IMR-90 (cell line): ENCODE measurements at regions not wholly inside any gene's neighbourhood (a gene's known extent, or its start where the extent isn't known, plus 50 kb on each side); places are given as distances from the start of the nearest gene placed in this dataset.

ENCODE experiments used
- ATAC-seq: fragments of 200-7000 bp; cut with Tn5 transposase; 2 replicates; pipeline ENCODE4 v1.9.1; 2020; ENCODE audit warnings: low read depth, mild to moderate bottlenecking, moderate library complexity
- BruUV-seq: library from RNA; stranded (reverse); fragments of 400-500 nt; replicated peaks from 2 replicates; lab custom pipeline; 2021; lab: Mats Ljungman, UMichigan
- CTCF ChIA-PET: fragments of 300-600 bp; formaldehyde crosslinking; extraction: SDS; loops from one replicate; lab custom pipeline; 2021; ENCODE audit warnings: antibody characterized with exemption; lab: Yijun Ruan, JAX
- POLR2A ChIA-PET: fragments of 300-600 bp; sonication (Branson Sonifier 250); formaldehyde crosslinking; loops from one replicate; lab custom pipeline; 2022; ENCODE audit warnings: antibody characterized with exemption; ENCODE audit not compliant: unreplicated experiment; lab: Charles Lee
- DNase-seq: peaks from one replicate; pipeline ENCODE4 v3.0.0; 2013
- H2AFZ ChIP-seq: replicated peaks from 2 replicates; pipeline ENCODE3; 2013; ENCODE audit warnings: low read length, mild to moderate bottlenecking; ENCODE audit not compliant: poor library complexity
- H2AK5ac ChIP-seq: 2 replicates; pipeline ENCODE4 v1.6.1; 2013; ENCODE audit warnings: low read depth, low read length, inconsistent platforms
- H2AK9ac ChIP-seq: replicated peaks from 2 replicates; pipeline ENCODE3; 2013; ENCODE audit warnings: mild to moderate bottlenecking, low read depth, low read length, moderate library complexity; ENCODE audit not compliant: poor library complexity
- H2BK120ac ChIP-seq: 2 replicates; pipeline ENCODE4 v1.6.1; 2013; ENCODE audit warnings: low read depth, low read length, inconsistent platforms
- H2BK15ac ChIP-seq: 3 replicates; pipeline ENCODE4 v1.6.1; 2013; ENCODE audit warnings: low read depth, low read length, inconsistent platforms
- H2BK20ac ChIP-seq: 2 replicates; pipeline ENCODE4 v1.6.1; 2013; ENCODE audit warnings: low read depth, mild to moderate bottlenecking, inconsistent platforms, low read length, moderate library complexity
- H2BK5ac ChIP-seq: 2 replicates; pipeline ENCODE4 v1.6.1; 2013; ENCODE audit warnings: mild to moderate bottlenecking, low read depth, low read length, inconsistent platforms; ENCODE audit not compliant: poor library complexity, severe bottlenecking
- H3K14ac ChIP-seq: replicated peaks from 2 replicates; pipeline ENCODE4 v1.6.1; 2013; ENCODE audit warnings: low read depth, low read length, inconsistent platforms
- H3K18ac ChIP-seq: 2 replicates; pipeline ENCODE4 v1.6.1; 2013; ENCODE audit warnings: low read depth, low read length, control low read depth
- H3K23ac ChIP-seq: 2 replicates; pipeline ENCODE4 v1.6.1; 2013; ENCODE audit warnings: low read depth, low read length, inconsistent platforms
- H3K27ac ChIP-seq: 2 replicates; pipeline ENCODE4 v1.5.1; 2013; ENCODE audit warnings: mild to moderate bottlenecking, control low read depth, low read length; ENCODE audit not compliant: insufficient read depth
- H3K27me3 ChIP-seq: 2 replicates; pipeline ENCODE4 v1.6.1; 2013; ENCODE audit warnings: low read length; ENCODE audit not compliant: control insufficient read depth, insufficient read depth
- H3K36me3 ChIP-seq: 2 replicates; pipeline ENCODE4 v1.6.1; 2013; ENCODE audit warnings: low read length, mixed read lengths; ENCODE audit not compliant: control insufficient read depth, insufficient read depth
- H3K4ac ChIP-seq: 2 replicates; pipeline ENCODE4 v1.6.1; 2013; ENCODE audit warnings: low read depth, low read length, inconsistent platforms
- H3K4me1 ChIP-seq: 2 replicates; pipeline ENCODE4 v1.6.1; 2013; ENCODE audit warnings: low read length, mixed read lengths; ENCODE audit not compliant: control insufficient read depth, insufficient read depth
- H3K4me2 ChIP-seq: 2 replicates; pipeline ENCODE4 v1.6.1; 2013; ENCODE audit warnings: low read depth, mild to moderate bottlenecking, control low read depth, low read length, moderate library complexity
- H3K4me3 ChIP-seq: 2 replicates; pipeline ENCODE4 v1.5.1; 2013; ENCODE audit warnings: low read depth, mild to moderate bottlenecking, control low read depth, low read length, moderate library complexity; ENCODE audit not compliant: insufficient read depth
- H3K56ac ChIP-seq: 2 replicates; pipeline ENCODE4 v1.6.1; 2013; ENCODE audit warnings: low read length, inconsistent platforms; ENCODE audit not compliant: insufficient read depth; ENCODE audit errors: extremely low read depth
- H3K79me1 ChIP-seq, 2 experiments: 2 replicates each; pipeline ENCODE4 v1.6.1; 2013; ENCODE audit warnings: low read length in 2 of 2, inconsistent platforms in 1 of 2, low read depth in 1 of 2
- H3K9ac ChIP-seq: 2 replicates; pipeline ENCODE4 v1.6.1; 2013; ENCODE audit warnings: low read depth, low read length, control low read depth
- H3K9me1 ChIP-seq: 2 replicates; pipeline ENCODE4 v1.6.1; 2013; ENCODE audit warnings: low read length, inconsistent platforms; ENCODE audit not compliant: insufficient read depth
- H3K9me3 ChIP-seq: 2 replicates; pipeline ENCODE4 v1.6.1; 2013; ENCODE audit warnings: low read length; ENCODE audit not compliant: control insufficient read depth, insufficient read depth
- H4K20me1 ChIP-seq: 2 replicates; pipeline ENCODE4 v1.6.1; 2013; ENCODE audit warnings: low read length, inconsistent platforms; ENCODE audit not compliant: insufficient read depth
- H4K5ac ChIP-seq: 2 replicates; pipeline ENCODE4 v1.6.1; 2013; ENCODE audit warnings: mild to moderate bottlenecking, low read depth, low read length, control low read depth
- H4K8ac ChIP-seq, 2 experiments: 2 replicates each; pipeline ENCODE4 v1.6.1; 2013; ENCODE audit warnings: low read depth in 2 of 2, low read length in 2 of 2, control low read depth in 1 of 2, inconsistent platforms in 1 of 2
- H4K91ac ChIP-seq: 2 replicates; pipeline ENCODE4 v1.6.1; 2013; ENCODE audit warnings: low read depth, low read length, inconsistent platforms; ENCODE audit not compliant: insufficient read depth
- BHLHE40 ChIP-seq: fragments of 150-350 bp; IDR thresholded peaks from 2 replicates; pipeline ENCODE4 v1.6.1; 2016; ENCODE audit warnings: mild to moderate bottlenecking, low read depth, low read length
- CEBPB ChIP-seq: IDR thresholded peaks from 2 replicates; pipeline ENCODE4 v1.6.1; 2012; ENCODE audit warnings: low read depth, low read length, improper control_type of control experiment
- CHD1 ChIP-seq: IDR thresholded peaks from 2 replicates; pipeline ENCODE4 v1.6.1; 2012; ENCODE audit warnings: low read depth, low read length, improper control_type of control experiment
- CTCF ChIP-seq: conservative IDR thresholded peaks from 2 replicates; pipeline ENCODE4 v1.5.1; 2012; ENCODE audit warnings: mild to moderate bottlenecking, low read depth, low read length, improper control_type of control experiment
- ELK1 ChIP-seq: fragments of 150-350 bp; IDR thresholded peaks from 2 replicates; pipeline ENCODE4 v1.6.1; 2016; ENCODE audit warnings: low read depth, mild to moderate bottlenecking, low read length, moderate library complexity, borderline replicate concordance
- FOS ChIP-seq: fragments of 150-350 bp; IDR thresholded peaks from 2 replicates; pipeline ENCODE4 v1.6.1; 2016; ENCODE audit warnings: low read depth, low read length
- MAFK ChIP-seq: IDR thresholded peaks from 2 replicates; pipeline ENCODE4 v1.6.1; 2012; ENCODE audit warnings: low read depth, low read length, improper control_type of control experiment
- MAZ ChIP-seq: IDR thresholded peaks from 2 replicates; pipeline ENCODE4 v1.6.1; 2012; ENCODE audit warnings: low read depth, mild to moderate bottlenecking, low read length, improper control_type of control experiment, moderate library complexity, borderline replicate concordance
- POLR2A ChIP-seq: IDR thresholded peaks from 2 replicates; pipeline ENCODE4 v1.6.1; 2012; ENCODE audit warnings: mild to moderate bottlenecking, low read depth, low read length
- RAD21 ChIP-seq: IDR thresholded peaks from 2 replicates; pipeline ENCODE4 v1.6.1; 2012; ENCODE audit warnings: low read length, improper control_type of control experiment
- RCOR1 ChIP-seq: IDR thresholded peaks from 2 replicates; pipeline ENCODE4 v1.6.1; 2012; ENCODE audit warnings: mild to moderate bottlenecking, low read length, improper control_type of control experiment; ENCODE audit not compliant: insufficient replicate concordance
- WGBS, 2 experiments: methylation state at CpG; one replicate each; pipeline versions ENCODE4 v1.1.5 to v1.1.7; 2013; ENCODE audit warnings: missing lambda C conversion rate in 2 of 2; ENCODE audit not compliant: insufficient read length in 1 of 2; ENCODE audit errors: extremely low coverage in 2 of 2; 5-methylcytosine and 5-hydroxymethylcytosine counted together
- dilution Hi-C: fragments of 300-500 bp; cut with HindIII; formaldehyde crosslinking; loops from one replicate; pipeline ENCODE4 v1.14.3; 2018; ENCODE audit warnings: low sequenced_read_pairs; ENCODE audit not compliant: unreplicated experiment
- in situ Hi-C: fragments of 300-500 bp; cut with MboI; formaldehyde crosslinking; loops from 3 replicates; pipeline ENCODE4 v1.14.3; 2019; ENCODE audit warnings: low sequenced_read_pairs, inconsistent platforms, mixed read lengths
- intact Hi-C: fragments of 100-400 bp; cut with micrococcal nuclease; formaldehyde crosslinking; loops from 2 replicates; pipeline ENCODE4 v1.10.0; 2022

GRCh38 chr7:57344957-57345356, 105.0 kb upstream of the ZNF716 start:
- Histone ChIP-seq H4K5ac (no peak overlapping the region), H3K23ac (no peak overlapping the region), H3K18ac (no peak overlapping the region), H3K9ac (no peak overlapping the region), H2BK15ac (no peak overlapping the region), H3K4me1 (no peaks in the 10 kb centered on the region), H3K27me3 (no peaks in the 10 kb centered on the region), H2BK120ac (no peak overlapping the region), H3K9me3 (peaks cover 32% of the 10 kb centered on the region; the same call in 1 of the 2 replicates), H3K56ac (no peak overlapping the region), H3K4me2 (no peak overlapping the region), H4K8ac (no peak overlapping the region), H2AK9ac (no peak overlapping the region), H4K20me1 (no peaks in the 10 kb centered on the region), H2BK5ac (no peak overlapping the region), H3K9me1 (no peaks in the 10 kb centered on the region), H2AK5ac (no peak overlapping the region), H2BK20ac (no peak overlapping the region), H3K27ac (no peak overlapping the region), H3K4me3 (no peak overlapping the region), H3K14ac (no peak overlapping the region), H3K4ac (no peak overlapping the region), H4K91ac (no peak overlapping the region), H2AFZ (no peak overlapping the region), H3K36me3 (no peaks in the 10 kb centered on the region), H3K79me1 (no peaks in the 10 kb centered on the region)
- ATAC-seq, result no peak
- CTCF ChIA-PET, result no interaction called here
- in situ Hi-C loops (no loop called here), dilution Hi-C loops (no loop called here), intact Hi-C loops (no loop called here)
- WGBS, 2 experiments, result 60% methylated on average over 1 of the region's 4 CpGs; no CpG with 5 or more reads in 1 of the 2 experiments
- POLR2A ChIA-PET, result no interaction called here
- no peak for DNase-seq
- no TSS peak for BruUV-seq
- TF ChIP-seq CTCF, result no peak
- TF ChIP-seq RCOR1, result no peak
- no peak for TF ChIP-seq BHLHE40
- no peak for TF ChIP-seq POLR2A
- no peak for TF ChIP-seq MAFK
- TF ChIP-seq ELK1, result no peak
- TF ChIP-seq MAZ, result no peak
- TF ChIP-seq RAD21, result no peak
- no peak for TF ChIP-seq FOS
- no peak for TF ChIP-seq CHD1
- no peak for TF ChIP-seq CEBPB
